ENCODE measurements at regions not wholly inside any gene's neighbourhood (a gene's known extent, or its start where the extent isn't known, plus 50 kb on each side); places are given as distances from the start of the nearest gene placed in this dataset.

GRCh38 chr11:82365351-82365750, 368.3 kb downstream of the FAM181B start:
- no peak for TF ChIP-seq REST (IDR thresholded peaks at IDR 0.05; ENCODE audit: low read depth)
- TF ChIP-seq MAX (IDR thresholded peaks at IDR 0.05), result no peak
- no peak for TF ChIP-seq YY1 (IDR thresholded peaks at IDR 0.05; ENCODE audit: low read depth)
- no peak for TF ChIP-seq EP300 (IDR thresholded peaks at IDR 0.05; ENCODE audit: borderline replicate concordance)
- no peak for TF ChIP-seq CREB1 (IDR thresholded peaks at IDR 0.05; ENCODE audit: low read depth)
- TF ChIP-seq TEAD4 (IDR thresholded peaks at IDR 0.05), result no peak
- TF ChIP-seq USF1 (IDR thresholded peaks at IDR 0.05), result no peak
- TF ChIP-seq TCF12 (IDR thresholded peaks at IDR 0.05; ENCODE audit: low read depth), result no peak
- TF ChIP-seq FOXM1 (IDR thresholded peaks at IDR 0.05; ENCODE audit: borderline replicate concordance, low read depth), result no peak
- TF ChIP-seq CEBPB (IDR thresholded peaks at IDR 0.05), result no peak
- no peak for TF ChIP-seq RAD21 (IDR thresholded peaks at IDR 0.05; ENCODE audit: low read depth)
- TF ChIP-seq ZBTB7A (IDR thresholded peaks at IDR 0.05; ENCODE audit: low read depth), result no peak

All from Ishikawa (cell line).